K562 (cell line): ENCODE measurements at regions not wholly inside any gene's neighbourhood (a gene's known extent, or its start where the extent isn't known, plus 50 kb on each side); places are given as distances from the start of the nearest gene placed in this dataset.

Experiments
- ATAC-seq: fragments of 200-7000 bp; cut with Tn5 transposase; 3 replicates; pipeline ENCODE4 v1.9.1; 2020; ENCODE audit warnings: moderate library complexity
- BruUV-seq: library from RNA; stranded (reverse); fragments of 400-500 nt; replicated peaks from 2 replicates; lab custom pipeline; 2021; lab: Mats Ljungman, UMichigan
- CTCF ChIA-PET: fragments of 300-600 bp; formaldehyde crosslinking; extraction: SDS; loops from one replicate; lab custom pipeline; 2021; ENCODE audit warnings: low intra/inter-chr PET ratio; lab: Yijun Ruan, JAX
- POLR2A ChIA-PET: fragments of 300-600, 350-650 bp; sonication (Branson Sonifier 250); formaldehyde crosslinking; extraction: SDS; loops from one replicate; lab custom pipeline; 2021; ENCODE audit warnings: antibody characterized with exemption, inconsistent platforms; lab: Yijun Ruan, JAX
- DNase-seq, 4 experiments: peaks; one replicate each; pipeline versions ENCODE4 v3.0.0 to v3.0.0-alpha.2; 2011 to 2018; ENCODE audit warnings: low spot score in 3 of 4, mixed read lengths in 3 of 4; ENCODE audit errors: extremely low read depth in 1 of 4
- FAIRE-seq: peaks from 2 replicates; lab custom pipeline; 2011; peaks lifted over from hg19 to GRCh38; lab: Jason Lieb, UNC
- H2AFZ ChIP-seq: 2 replicates; pipeline ENCODE4 v1.6.0; 2011; ENCODE audit warnings: low read depth, low read length, control low read depth, inconsistent platforms
- H3K27ac ChIP-seq: fragments of 200-600 bp; 3 replicates; pipeline ENCODE4 v1.8.0; 2011; ENCODE audit warnings: low read depth, mild to moderate bottlenecking, control low read depth, inconsistent platforms, low read length, moderate library complexity, mixed read lengths; ENCODE audit errors: extremely low read depth
- H3K27me3 ChIP-seq, 2 experiments: fragments of 300-600 bp in 1 of 2; 2 replicates in 1 of 2; 3 replicates in 1 of 2; pipeline versions ENCODE4 v1.6.0 to v1.8.0; 2011; ENCODE audit warnings: inconsistent platforms in 2 of 2, low read length in 2 of 2, mild to moderate bottlenecking in 1 of 2, mixed read lengths in 1 of 2, moderate library complexity in 1 of 2; ENCODE audit not compliant: control insufficient read depth in 2 of 2, insufficient read depth in 2 of 2
- H3K36me3 ChIP-seq: fragments of 300-600 bp; 3 replicates; pipeline ENCODE4 v1.8.0; 2011; ENCODE audit warnings: mild to moderate bottlenecking, low read length, inconsistent platforms; ENCODE audit not compliant: control insufficient read depth, insufficient read depth
- H3K4me1 ChIP-seq, 2 experiments: fragments of 200-600 bp in 1 of 2; replicated peaks in 1 of 2; 2 replicates in 1 of 2; 3 replicates in 1 of 2; pipeline versions ENCODE4 v1.5.1 to v1.8.0; 2011; ENCODE audit warnings: inconsistent platforms in 2 of 2, low read length in 2 of 2, mild to moderate bottlenecking in 1 of 2, mixed read lengths in 1 of 2, moderate library complexity in 1 of 2; ENCODE audit not compliant: control insufficient read depth in 2 of 2, insufficient read depth in 2 of 2
- H3K4me2 ChIP-seq: 2 replicates; pipeline ENCODE4 v1.6.1; 2011; ENCODE audit warnings: low read length, control low read depth, inconsistent platforms, mixed read lengths; ENCODE audit not compliant: insufficient read depth
- H3K4me3 ChIP-seq: fragments of 200-600 bp; sonication (generic), shearing (Covaris generic); 2 replicates; pipeline ENCODE4 v1.5.1; 2016; ENCODE audit warnings: control low read depth, inconsistent platforms
- H3K79me2 ChIP-seq: fragments of 200-600 bp; 3 replicates; pipeline ENCODE4 v1.8.0; 2011; ENCODE audit warnings: low read length, inconsistent platforms; ENCODE audit not compliant: control insufficient read depth, insufficient read depth
- H3K9ac ChIP-seq, 2 experiments: 2 replicates each; pipeline versions ENCODE4 v1.6.0 to v1.6.1; 2011; ENCODE audit warnings: low read depth in 2 of 2, low read length in 2 of 2, control low read depth in 1 of 2, inconsistent platforms in 1 of 2, mild to moderate bottlenecking in 1 of 2, mixed read lengths in 1 of 2; ENCODE audit not compliant: insufficient read depth in 1 of 2
- H3K9me1 ChIP-seq: one replicate; pipeline ENCODE4 v1.6.0; 2011; ENCODE audit warnings: inconsistent platforms, mild to moderate bottlenecking, low read length, moderate library complexity; ENCODE audit not compliant: control insufficient read depth, insufficient read depth
- H3K9me3 ChIP-seq: replicated peaks from 2 replicates; pipeline ENCODE4 v1.5.1; 2011; ENCODE audit warnings: low read depth, low read length, inconsistent platforms; ENCODE audit not compliant: control insufficient read depth, insufficient read depth
- H4K20me1 ChIP-seq: replicated peaks from 2 replicates; pipeline ENCODE4 v1.6.1; 2011; ENCODE audit warnings: low read length, inconsistent platforms, mixed read lengths; ENCODE audit not compliant: control insufficient read depth, insufficient read depth
- EGR1 ChIP-seq: fragments of 450-650 bp; conservative IDR thresholded peaks from 2 replicates; pipeline ENCODE4 v1.6.1; 2017; ENCODE audit warnings: mild to moderate bottlenecking
- ERF ChIP-seq: fragments of 450-650 bp; formaldehyde crosslinking; IDR thresholded peaks from 2 replicates; pipeline ENCODE4 v1.4.0; 2020; ENCODE audit warnings: mild to moderate bottlenecking, mixed read lengths
- ETV5 ChIP-seq: sonication (generic); formaldehyde crosslinking; IDR thresholded peaks from 2 replicates; pipeline ENCODE4 v1.4.0; 2020; ENCODE audit warnings: low read depth, mild to moderate bottlenecking, missing genetic modification reagents
- MCM5 ChIP-seq: fragments of 450-650 bp; IDR thresholded peaks from 2 replicates; pipeline ENCODE4 v1.6.1; 2016; ENCODE audit warnings: low read depth
- MED1 ChIP-seq: sonication (generic); formaldehyde crosslinking; IDR thresholded peaks from 2 replicates; pipeline ENCODE4 v1.8.1; 2023; ENCODE audit warnings: missing genetic modification reagents, borderline replicate concordance
- PTBP1 ChIP-seq: fragments of 200-400 bp; formaldehyde crosslinking; IDR thresholded peaks from 2 replicates; pipeline ENCODE4 v1.6.1; 2017; ENCODE audit warnings: low read depth, low read length
- SAP30 ChIP-seq: fragments of 200-600 bp; sonication (generic); IDR thresholded peaks from 2 replicates; pipeline ENCODE4 v1.6.1; 2012; ENCODE audit warnings: borderline replicate concordance, low read depth, mild to moderate bottlenecking, moderate library complexity, low read length, control low read depth, inconsistent platforms; ENCODE audit not compliant: insufficient read depth, poor library complexity, severe bottlenecking
- ZBTB43 ChIP-seq: sonication (generic); formaldehyde crosslinking; IDR thresholded peaks from 2 replicates; pipeline ENCODE4 v1.8.0; 2023; ENCODE audit warnings: mild to moderate bottlenecking, missing genetic modification reagents
- ZBTB8A ChIP-seq: fragments of 450-650 bp; IDR thresholded peaks from 2 replicates; pipeline ENCODE4 v1.6.1; 2018; ENCODE audit warnings: mild to moderate bottlenecking, moderate library complexity; ENCODE audit not compliant: partially characterized antibody
- ZSCAN29 ChIP-seq: fragments of 450-650 bp; IDR thresholded peaks from 2 replicates; pipeline ENCODE4 v1.6.1; 2017
- WGBS: fragments of 100-300 bp; shearing (Covaris generic); methylation state at CpG from one replicate; pipeline ENCODE4 v1.1.6; 2016; ENCODE audit warnings: low coverage, mixed read lengths; ENCODE audit not compliant: insufficient coverage; ENCODE audit errors: missing lambda C conversion rate; 5-methylcytosine and 5-hydroxymethylcytosine counted together
- in situ Hi-C: fragments of 300-500 bp; cut with MboI; formaldehyde crosslinking; loops from 4 replicates; pipeline ENCODE4 v1.15.0; 2018; ENCODE audit warnings: inconsistent platforms, mixed read lengths
- intact Hi-C: fragments of 100-400 bp; cut with micrococcal nuclease; formaldehyde crosslinking; loops from 2 replicates; pipeline ENCODE4 v1.14.2; 2022
- TF ChIP-seq, protein P1 (sequence below): fragments of 250-450 bp; sonication (Bioruptor Pico); IDR thresholded peaks from 2 replicates; pipeline ENCODE4 v1.5.0; 2020; ENCODE audit warnings: mild to moderate bottlenecking

- TF ChIP-seq, protein P1, sequence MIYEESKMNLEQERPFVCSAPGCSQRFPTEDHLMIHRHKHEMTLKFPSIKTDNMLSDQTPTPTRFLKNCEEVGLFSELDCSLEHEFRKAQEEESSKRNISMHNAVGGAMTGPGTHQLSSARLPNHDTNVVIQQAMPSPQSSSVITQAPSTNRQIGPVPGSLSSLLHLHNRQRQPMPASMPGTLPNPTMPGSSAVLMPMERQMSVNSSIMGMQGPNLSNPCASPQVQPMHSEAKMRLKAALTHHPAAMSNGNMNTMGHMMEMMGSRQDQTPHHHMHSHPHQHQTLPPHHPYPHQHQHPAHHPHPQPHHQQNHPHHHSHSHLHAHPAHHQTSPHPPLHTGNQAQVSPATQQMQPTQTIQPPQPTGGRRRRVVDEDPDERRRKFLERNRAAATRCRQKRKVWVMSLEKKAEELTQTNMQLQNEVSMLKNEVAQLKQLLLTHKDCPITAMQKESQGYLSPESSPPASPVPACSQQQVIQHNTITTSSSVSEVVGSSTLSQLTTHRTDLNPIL, result no peak
- TF ChIP-seq EGR1, result no peak
- no peak for TF ChIP-seq ETV5 (CRISPR knock-in tag)
- TF ChIP-seq PTBP1, result no peak
- TF ChIP-seq MCM5, result no peak
- TF ChIP-seq, all 486 proteins: peak for 0
These were observed 68.8 kb upstream of the SIAH1 start (continued) for GRCh38 chr16:48454051-48454450.

DNA sequence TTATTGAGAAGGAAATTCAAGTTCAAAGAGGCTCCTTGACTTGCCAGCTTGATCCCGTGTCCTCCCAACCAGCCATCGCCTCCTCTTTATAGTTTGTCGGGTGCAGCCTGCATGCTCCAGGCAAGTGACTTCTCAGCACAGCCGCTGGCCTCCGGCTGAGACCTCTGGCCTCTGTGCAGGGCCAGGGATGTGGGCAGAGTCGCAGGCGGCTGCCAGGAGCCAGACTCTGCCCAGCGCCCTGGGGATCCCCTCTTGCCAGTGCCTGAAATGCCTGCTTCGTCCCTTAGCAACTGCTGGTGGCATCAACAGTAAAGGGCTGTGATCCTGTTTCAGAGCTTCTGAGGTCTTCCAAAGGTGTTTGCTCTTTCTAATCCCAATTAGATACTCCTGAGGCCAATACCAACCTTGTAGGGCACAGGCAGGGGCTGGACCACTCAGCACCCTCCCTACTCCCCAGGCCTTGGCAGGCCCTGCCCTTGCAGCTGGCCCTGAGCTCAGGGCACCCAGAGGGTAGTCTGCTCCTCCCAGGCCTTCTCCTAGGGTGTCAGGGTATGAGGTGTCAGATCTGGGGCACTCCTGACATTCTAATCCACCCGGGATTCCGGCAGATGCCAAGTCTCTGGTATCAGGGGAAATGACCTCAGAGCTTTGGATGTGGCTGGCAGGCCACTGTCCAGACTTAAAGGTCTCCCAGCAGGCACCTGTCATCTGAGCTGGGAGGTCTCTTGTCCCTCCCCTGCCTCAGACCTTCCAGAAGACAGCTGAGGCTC lies 68.0 kb upstream of the SIAH1 start:
- ATAC-seq (no peak), FAIRE-seq (no peak), DNase-seq (no peak)
- no TSS peak for BruUV-seq
- ChIA-PET CTCF (no interaction called here), POLR2A (no interaction called here)
- no peaks in the 10 kb centered on the region for H3K9me1 ChIP-seq
- H3K9me3 ChIP-seq, result no peaks in the 10 kb centered on the region
- H3K27me3 ChIP-seq, result peaks cover 10 to 35% of the 10 kb centered on the region in 2 experiments; a peak in 4 of 5 replicates
- peak overlapping the region in 1 of 2 experiments; percentile 35; a peak in 1 of 4 replicates for H3K9ac ChIP-seq
- no peak overlapping the region for H3K4me3 ChIP-seq
- 1% methylated on average over 10 of the region's 11 CpGs for WGBS
- H3K27ac ChIP-seq, result no peak overlapping the region
- H3K36me3 ChIP-seq, result no peaks in the 10 kb centered on the region
- no peak overlapping the region for H3K4me2 ChIP-seq
- no peaks in the 10 kb centered on the region for H3K79me2 ChIP-seq
- H2AFZ ChIP-seq, result no peak overlapping the region
- intact Hi-C loops (loop anchor here (10.0 kb wide), 1 partner anchor 172 kb away; no protein-coding TSS in a partner anchor), in situ Hi-C loops (no loop called here)
- no peaks in the 10 kb centered on the region for H4K20me1 ChIP-seq
- no peak for TF ChIP-seq MED1 (CRISPR knock-in tag)
- TF ChIP-seq ERF, result no peak
- TF ChIP-seq ZSCAN29, result no peak
- TF ChIP-seq ZBTB43 (CRISPR knock-in tag), result no peak
- no peak for TF ChIP-seq ZBTB8A
- no peak for TF ChIP-seq SAP30
- peaks cover 0 to 3% of the 10 kb centered on the region in 2 experiments; a peak in 1 of 5 replicates for H3K4me1 ChIP-seq
